ENCODE measurements at regions not wholly inside any gene's neighbourhood (a gene's known extent, or its start where the extent isn't known, plus 50 kb on each side); places are given as distances from the start of the nearest gene placed in this dataset.

DNA sequence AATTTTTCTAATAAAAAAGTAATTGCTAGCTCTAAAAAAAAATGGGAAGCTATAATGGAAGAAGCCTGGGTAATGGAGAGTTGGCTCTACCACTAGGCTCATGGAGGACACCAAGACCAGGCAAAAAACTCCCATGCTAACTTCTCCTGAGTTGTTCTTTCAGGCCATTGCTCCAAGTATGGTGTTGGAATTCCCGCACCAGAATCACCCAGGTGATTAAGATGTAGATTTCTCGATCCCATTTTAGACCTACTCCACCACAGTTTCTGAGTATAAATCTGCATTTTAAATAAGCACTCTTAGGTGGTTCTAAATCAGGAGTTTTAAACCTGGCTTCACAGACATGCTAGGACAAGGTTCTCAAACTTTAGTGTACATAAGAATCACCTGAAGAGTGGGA, 221.0 kb downstream of the EMP1 start:
- no peaks in the 10 kb centered on the region for H3K79me2 ChIP-seq (ENCODE audit: insufficient read depth, low read length)
- no peaks in the 10 kb centered on the region for H3K9me3 ChIP-seq (ENCODE audit: low read depth, low read length)
- H3K36me3 ChIP-seq (ENCODE audit: insufficient read depth, low read length), result no peaks in the 10 kb centered on the region
- H3K4me1 ChIP-seq (ENCODE audit: insufficient read depth, low read length), result no peaks in the 10 kb centered on the region
- no peak overlapping the region for H3K27ac ChIP-seq (ENCODE audit: low read depth, low read length)
- H2AFZ ChIP-seq (ENCODE audit: low read length), result no peak overlapping the region
- TF ChIP-seq, protein P1, sequence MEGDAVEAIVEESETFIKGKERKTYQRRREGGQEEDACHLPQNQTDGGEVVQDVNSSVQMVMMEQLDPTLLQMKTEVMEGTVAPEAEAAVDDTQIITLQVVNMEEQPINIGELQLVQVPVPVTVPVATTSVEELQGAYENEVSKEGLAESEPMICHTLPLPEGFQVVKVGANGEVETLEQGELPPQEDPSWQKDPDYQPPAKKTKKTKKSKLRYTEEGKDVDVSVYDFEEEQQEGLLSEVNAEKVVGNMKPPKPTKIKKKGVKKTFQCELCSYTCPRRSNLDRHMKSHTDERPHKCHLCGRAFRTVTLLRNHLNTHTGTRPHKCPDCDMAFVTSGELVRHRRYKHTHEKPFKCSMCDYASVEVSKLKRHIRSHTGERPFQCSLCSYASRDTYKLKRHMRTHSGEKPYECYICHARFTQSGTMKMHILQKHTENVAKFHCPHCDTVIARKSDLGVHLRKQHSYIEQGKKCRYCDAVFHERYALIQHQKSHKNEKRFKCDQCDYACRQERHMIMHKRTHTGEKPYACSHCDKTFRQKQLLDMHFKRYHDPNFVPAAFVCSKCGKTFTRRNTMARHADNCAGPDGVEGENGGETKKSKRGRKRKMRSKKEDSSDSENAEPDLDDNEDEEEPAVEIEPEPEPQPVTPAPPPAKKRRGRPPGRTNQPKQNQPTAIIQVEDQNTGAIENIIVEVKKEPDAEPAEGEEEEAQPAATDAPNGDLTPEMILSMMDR (IDR thresholded peaks at IDR 0.05; ENCODE audit: extremely low read depth, low read depth, low read length), result no peak
- peaks cover 4% of the 10 kb centered on the region for H3K27me3 ChIP-seq (ENCODE audit: insufficient read depth, low read length)
- H3K4me3 ChIP-seq (ENCODE audit: insufficient read depth, low read length), result no peak overlapping the region
- H4K20me1 ChIP-seq (ENCODE audit: insufficient read depth, low read length), result no peaks in the 10 kb centered on the region
- DNase-seq (ENCODE audit: insufficient read length, low spot score, missing footprints), result no peak
- no peak overlapping the region for H3K4me2 ChIP-seq (ENCODE audit: insufficient read depth, low read length)

DNA sequence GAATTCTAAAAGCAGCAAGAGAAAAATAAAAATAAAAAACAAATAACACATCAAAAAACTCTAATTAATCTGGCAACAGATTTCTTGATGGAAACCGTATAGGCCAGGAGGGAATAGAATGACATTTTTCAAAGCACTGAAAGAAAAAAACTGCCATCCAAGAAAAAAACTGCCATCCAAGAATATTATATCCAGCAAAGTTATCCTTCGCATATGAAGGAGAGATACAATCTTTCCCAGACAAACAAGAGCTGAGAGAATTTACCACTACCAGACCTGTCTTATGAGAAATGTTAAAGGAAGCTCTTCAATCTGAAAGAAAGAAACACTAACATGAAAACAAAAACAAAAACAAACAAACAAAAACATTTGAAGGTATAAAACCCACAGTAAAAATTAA, 214.8 kb downstream of the EMP1 start:
- Histone ChIP-seq H3K27ac (ENCODE audit: low read depth, low read length) (no peak overlapping the region), H3K36me3 (ENCODE audit: insufficient read depth, low read length) (no peaks in the 10 kb centered on the region), H2AFZ (ENCODE audit: low read length) (no peak overlapping the region), H3K27me3 (ENCODE audit: insufficient read depth, low read length) (no peaks in the 10 kb centered on the region), H3K4me3 (ENCODE audit: insufficient read depth, low read length) (no peak overlapping the region), H3K4me2 (ENCODE audit: insufficient read depth, low read length) (no peak overlapping the region), H4K20me1 (ENCODE audit: insufficient read depth, low read length) (no peaks in the 10 kb centered on the region), H3K4me1 (ENCODE audit: insufficient read depth, low read length) (no peaks in the 10 kb centered on the region), H3K79me2 (ENCODE audit: insufficient read depth, low read length) (no peaks in the 10 kb centered on the region), H3K9me3 (ENCODE audit: low read depth, low read length) (no peaks in the 10 kb centered on the region)
- no peak for DNase-seq (ENCODE audit: insufficient read length, low spot score, missing footprints)
- TF ChIP-seq, protein P1 (IDR thresholded peaks at IDR 0.05; ENCODE audit: extremely low read depth, low read depth, low read length), result no peak

DNA sequence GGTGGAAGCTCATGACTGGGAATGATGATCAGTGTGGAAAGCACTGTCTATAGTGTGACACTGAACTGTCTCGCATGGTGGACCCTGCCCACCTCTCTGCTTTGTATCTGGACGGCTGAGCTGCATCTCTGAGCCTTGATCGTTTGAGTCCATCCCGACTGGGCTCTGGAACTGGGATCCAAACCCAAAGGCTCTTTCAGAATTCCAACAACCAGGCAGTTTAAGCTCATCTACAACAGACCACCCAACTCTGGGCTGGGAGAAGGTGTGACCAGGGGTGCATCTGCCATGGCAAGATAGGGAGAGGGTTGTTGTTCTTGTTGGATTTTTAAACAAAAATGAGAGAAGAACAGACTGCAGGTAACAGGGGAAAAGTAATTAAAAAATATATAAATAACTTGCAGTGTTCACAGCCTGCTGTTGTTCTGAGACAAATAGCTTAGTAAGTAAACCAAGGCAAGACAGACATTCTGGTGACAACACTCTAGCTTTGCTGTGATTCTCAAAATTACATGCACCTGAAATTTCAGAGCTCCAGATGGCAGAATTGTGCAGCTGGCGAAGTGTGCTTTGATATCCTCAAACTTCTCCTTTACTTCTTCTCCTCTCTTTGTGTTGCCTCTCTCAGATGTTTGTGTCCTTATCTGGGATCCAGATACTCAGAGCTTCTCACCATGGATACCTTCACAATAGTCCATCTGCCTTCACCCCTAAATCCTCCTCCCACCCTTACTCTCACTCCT, 209.6 kb downstream of the EMP1 start:
- Histone ChIP-seq H3K9me3 (ENCODE audit: low read depth, low read length) (no peaks in the 10 kb centered on the region), H3K4me2 (ENCODE audit: insufficient read depth, low read length) (no peak overlapping the region), H2AFZ (ENCODE audit: low read length) (no peak overlapping the region), H3K4me3 (ENCODE audit: insufficient read depth, low read length) (no peak overlapping the region), H3K36me3 (ENCODE audit: insufficient read depth, low read length) (no peaks in the 10 kb centered on the region), H3K27ac (ENCODE audit: low read depth, low read length) (no peak overlapping the region), H3K79me2 (ENCODE audit: insufficient read depth, low read length) (no peaks in the 10 kb centered on the region), H3K4me1 (ENCODE audit: insufficient read depth, low read length) (no peaks in the 10 kb centered on the region), H4K20me1 (ENCODE audit: insufficient read depth, low read length) (no peaks in the 10 kb centered on the region), H3K27me3 (ENCODE audit: insufficient read depth, low read length) (no peaks in the 10 kb centered on the region)
- TF ChIP-seq, protein P1 (IDR thresholded peaks at IDR 0.05; ENCODE audit: extremely low read depth, low read depth, low read length), result no peak
- DNase-seq (ENCODE audit: insufficient read length, low spot score, missing footprints), result no peak

DNA sequence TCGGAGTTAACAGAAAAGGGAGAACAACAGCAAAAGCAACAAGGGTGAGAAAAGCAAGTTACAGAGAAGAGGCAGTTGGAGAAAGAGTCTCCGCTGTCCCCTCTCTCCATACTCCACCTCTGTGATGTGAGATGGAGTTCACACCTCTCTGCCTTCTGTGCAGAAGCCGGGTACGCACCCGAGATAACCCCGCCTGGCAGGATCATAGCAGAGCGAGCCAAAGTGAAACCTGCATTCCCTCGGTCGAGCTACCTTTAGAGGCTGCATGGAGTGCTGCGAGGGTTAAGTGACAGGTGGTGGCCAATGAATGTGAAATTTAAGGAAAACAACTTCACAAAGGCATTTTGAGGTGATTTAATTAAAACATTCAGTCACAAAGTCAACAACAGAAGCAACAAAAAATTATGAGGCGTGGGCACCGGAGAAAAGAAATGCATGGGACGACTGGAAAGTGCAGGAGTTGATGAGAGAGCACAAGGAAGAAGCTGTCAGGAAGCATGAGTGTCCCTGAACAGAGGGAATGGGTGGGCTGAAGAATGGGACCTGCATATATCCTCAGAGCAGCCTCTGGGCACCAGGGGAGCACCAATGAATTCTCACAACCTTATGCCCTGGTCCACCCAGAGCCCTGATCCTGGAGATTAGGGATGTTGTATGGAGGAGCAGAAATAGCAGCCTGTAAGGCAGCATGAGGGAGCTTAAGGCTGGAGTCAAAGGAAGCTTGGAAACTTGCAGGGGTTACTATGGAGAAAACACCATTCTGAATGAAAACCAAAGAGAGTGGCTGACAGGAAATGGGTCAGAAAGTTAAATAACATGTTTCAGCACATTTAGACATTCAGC, 208.3 kb downstream of the EMP1 start:
- H3K4me2 ChIP-seq (ENCODE audit: insufficient read depth, low read length), result peak overlapping the region; percentile 39
- no peak overlapping the region for H3K4me3 ChIP-seq (ENCODE audit: insufficient read depth, low read length)
- H3K27me3 ChIP-seq (ENCODE audit: insufficient read depth, low read length), result no peaks in the 10 kb centered on the region
- no peaks in the 10 kb centered on the region for H3K36me3 ChIP-seq (ENCODE audit: insufficient read depth, low read length)
- H3K4me1 ChIP-seq (ENCODE audit: insufficient read depth, low read length), result no peaks in the 10 kb centered on the region
- no peak overlapping the region for H2AFZ ChIP-seq (ENCODE audit: low read length)
- H4K20me1 ChIP-seq (ENCODE audit: insufficient read depth, low read length), result no peaks in the 10 kb centered on the region
- TF ChIP-seq, protein P1 (IDR thresholded peaks at IDR 0.05; ENCODE audit: extremely low read depth, low read depth, low read length), result no peak
- H3K79me2 ChIP-seq (ENCODE audit: insufficient read depth, low read length), result no peaks in the 10 kb centered on the region
- no peaks in the 10 kb centered on the region for H3K9me3 ChIP-seq (ENCODE audit: low read depth, low read length)
- DNase-seq (ENCODE audit: insufficient read length, low spot score, missing footprints), result no peak
- H3K27ac ChIP-seq (ENCODE audit: low read depth, low read length), result no peak overlapping the region

Data from osteoblast (primary cell).